WTC11 (cell line): ENCODE measurements at regions not wholly inside any gene's neighbourhood (a gene's known extent, or its start where the extent isn't known, plus 50 kb on each side); places are given as distances from the start of the nearest gene placed in this dataset.

Source experiments
- ATAC-seq: fragments of 200-7000 bp; cut with Tn5 transposase; 2 replicates; pipeline ENCODE4 v1.10.0; 2021; ENCODE audit warnings: mild to moderate bottlenecking, moderate library complexity
- CTCF ChIA-PET: fragments of 300-600 bp; sonication (Branson Sonifier 250); formaldehyde crosslinking; loops from one replicate; lab custom pipeline; 2021; ENCODE audit warnings: antibody characterized with exemption; lab: Charles Lee
- POLR2A ChIA-PET: fragments of 350-600 bp; sonication (Branson Sonifier 250); formaldehyde crosslinking; loops from one replicate; lab custom pipeline; 2021; ENCODE audit warnings: antibody characterized with exemption; lab: Charles Lee
- DNase-seq: peaks from one replicate; pipeline ENCODE4 v3.0.0; 2021; ENCODE audit warnings: low spot score
- H3K27ac Mint-ChIP-seq: 2 replicates; pipeline ENCODE4 v1.8.0; 2021; ENCODE audit warnings: mixed read lengths
- H3K27me3 Mint-ChIP-seq: 2 replicates; pipeline ENCODE4 v1.8.0; 2021; ENCODE audit warnings: low read depth, mild to moderate bottlenecking, moderate library complexity, mixed read lengths
- H3K36me3 Mint-ChIP-seq: 2 replicates; pipeline ENCODE4 v1.8.0; 2021; ENCODE audit warnings: mixed read lengths
- H3K4me1 Mint-ChIP-seq: 2 replicates; pipeline ENCODE4 v1.8.0; 2022; ENCODE audit warnings: mixed read lengths
- H3K4me3 Mint-ChIP-seq: 2 replicates; pipeline ENCODE4 v1.8.0; 2021; ENCODE audit warnings: mild to moderate bottlenecking, moderate library complexity, mixed read lengths
- H3K9me3 Mint-ChIP-seq: 2 replicates; pipeline ENCODE4 v1.8.0; 2021; ENCODE audit warnings: mixed read lengths
- CBFB ChIP-seq: sonication (generic); formaldehyde crosslinking; IDR thresholded peaks from 2 replicates; pipeline ENCODE4 v1.8.1; 2022; ENCODE audit warnings: mild to moderate bottlenecking, low read depth, missing genetic modification reagents
- GTF2I ChIP-seq: fragments of 250-450 bp; sonication (Bioruptor Pico); conservative IDR thresholded peaks from 2 replicates; pipeline ENCODE4 v1.4.0; 2021; ENCODE audit warnings: mild to moderate bottlenecking
- HMGA2 ChIP-seq: fragments of 250-450 bp; sonication (Bioruptor Pico); IDR thresholded peaks from 2 replicates; pipeline ENCODE4 v1.4.0; 2021; ENCODE audit warnings: mild to moderate bottlenecking, moderate library complexity
- JAZF1 ChIP-seq: fragments of 250-450 bp; sonication (Bioruptor Pico); IDR thresholded peaks from 2 replicates; pipeline ENCODE4 v1.9.0; 2021; ENCODE audit warnings: moderate library complexity, mild to moderate bottlenecking, inconsistent platforms
- NFATC4 ChIP-seq: fragments of 250-450 bp; sonication (Bioruptor Pico); IDR thresholded peaks from 2 replicates; pipeline ENCODE4 v1.9.0; 2021; ENCODE audit warnings: mild to moderate bottlenecking
- SMAD4 ChIP-seq: sonication (generic); formaldehyde crosslinking; IDR thresholded peaks from 2 replicates; pipeline ENCODE4 v1.8.0; 2022; ENCODE audit warnings: mild to moderate bottlenecking, missing genetic modification reagents
- TEAD4 ChIP-seq: sonication (generic); formaldehyde crosslinking; IDR thresholded peaks from 2 replicates; pipeline ENCODE4 v1.8.0; 2022; ENCODE audit warnings: mild to moderate bottlenecking, missing genetic modification reagents
- ZNF263 ChIP-seq: sonication (generic); formaldehyde crosslinking; IDR thresholded peaks from 2 replicates; pipeline ENCODE4 v1.8.1; 2022; ENCODE audit warnings: low read depth, mild to moderate bottlenecking, moderate library complexity, missing genetic modification reagents
- TF ChIP-seq, protein P1 (sequence below): sonication (generic); formaldehyde crosslinking; IDR thresholded peaks from 2 replicates; pipeline ENCODE4 v1.8.0; 2022; ENCODE audit warnings: mild to moderate bottlenecking, missing genetic modification reagents
- TF ChIP-seq, protein P2 (sequence below): sonication (generic); formaldehyde crosslinking; IDR thresholded peaks from 2 replicates; pipeline ENCODE4 v1.8.0; 2022; ENCODE audit warnings: mild to moderate bottlenecking, missing genetic modification reagents
- TF ChIP-seq, protein P3 (sequence below): sonication (generic); formaldehyde crosslinking; IDR thresholded peaks from 2 replicates; pipeline ENCODE4 v1.8.1; 2022; ENCODE audit warnings: low read depth, mild to moderate bottlenecking, moderate library complexity, missing genetic modification reagents, borderline replicate concordance
- TF ChIP-seq, protein P4 (sequence below): sonication (generic); formaldehyde crosslinking; IDR thresholded peaks from 2 replicates; pipeline ENCODE4 v1.8.0; 2023; ENCODE audit warnings: missing genetic modification reagents
- TF ChIP-seq, protein P5 (sequence below): sonication (generic); formaldehyde crosslinking; IDR thresholded peaks from 2 replicates; pipeline ENCODE4 v1.8.0; 2022; ENCODE audit warnings: mild to moderate bottlenecking, missing genetic modification reagents
- TF ChIP-seq, protein P6 (sequence below): sonication (generic); formaldehyde crosslinking; IDR thresholded peaks from 2 replicates; pipeline ENCODE4 v1.8.0; 2023; ENCODE audit warnings: mild to moderate bottlenecking, missing genetic modification reagents
- TF ChIP-seq, protein P7 (sequence below): fragments of 250-450 bp; sonication (Bioruptor Pico); IDR thresholded peaks from 2 replicates; pipeline ENCODE4 v1.9.0; 2021; ENCODE audit warnings: mild to moderate bottlenecking, borderline replicate concordance
- TF ChIP-seq, protein P8 (sequence below): fragments of 250-450 bp; sonication (Bioruptor Pico); IDR thresholded peaks from 2 replicates; pipeline ENCODE4 v1.9.0; 2021; ENCODE audit warnings: mild to moderate bottlenecking

DNA sequence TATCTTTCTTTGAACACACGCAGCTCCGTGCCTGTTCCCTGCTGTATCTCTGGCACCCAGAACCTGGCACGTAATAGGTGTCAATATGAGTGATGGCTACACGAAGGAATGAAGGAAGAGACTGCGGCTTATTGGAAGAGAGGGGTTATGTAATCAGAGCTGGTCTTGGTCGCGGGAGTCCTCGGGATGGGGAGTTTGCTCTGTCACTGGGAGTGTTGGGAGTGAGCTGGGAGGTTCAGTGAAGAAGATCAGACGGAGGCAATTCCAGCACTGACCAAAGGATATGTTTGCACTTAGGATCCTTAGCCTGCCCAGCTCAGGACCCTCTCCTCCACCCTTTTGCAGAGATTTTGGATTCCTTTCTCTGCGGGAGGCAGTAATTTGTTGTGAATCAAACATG, 709.1 kb downstream of the PTPRU start:
- Mint-ChIP-seq H3K27ac (no peak overlapping the region), H3K9me3 (no peaks in the 10 kb centered on the region), H3K4me3 (no peak overlapping the region), H3K36me3 (no peaks in the 10 kb centered on the region)
- no peak for DNase-seq
- TF ChIP-seq, protein P1, sequence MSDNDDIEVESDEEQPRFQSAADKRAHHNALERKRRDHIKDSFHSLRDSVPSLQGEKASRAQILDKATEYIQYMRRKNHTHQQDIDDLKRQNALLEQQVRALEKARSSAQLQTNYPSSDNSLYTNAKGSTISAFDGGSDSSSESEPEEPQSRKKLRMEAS (CRISPR knock-in tag) = no peak
- TF ChIP-seq JAZF1 (CRISPR knock-in tag) (no peak), HMGA2 (CRISPR knock-in tag) (no peak), TEAD4 (CRISPR knock-in tag) (no peak), NFATC4 (CRISPR knock-in tag) (no peak)
- TF ChIP-seq, protein P2, sequence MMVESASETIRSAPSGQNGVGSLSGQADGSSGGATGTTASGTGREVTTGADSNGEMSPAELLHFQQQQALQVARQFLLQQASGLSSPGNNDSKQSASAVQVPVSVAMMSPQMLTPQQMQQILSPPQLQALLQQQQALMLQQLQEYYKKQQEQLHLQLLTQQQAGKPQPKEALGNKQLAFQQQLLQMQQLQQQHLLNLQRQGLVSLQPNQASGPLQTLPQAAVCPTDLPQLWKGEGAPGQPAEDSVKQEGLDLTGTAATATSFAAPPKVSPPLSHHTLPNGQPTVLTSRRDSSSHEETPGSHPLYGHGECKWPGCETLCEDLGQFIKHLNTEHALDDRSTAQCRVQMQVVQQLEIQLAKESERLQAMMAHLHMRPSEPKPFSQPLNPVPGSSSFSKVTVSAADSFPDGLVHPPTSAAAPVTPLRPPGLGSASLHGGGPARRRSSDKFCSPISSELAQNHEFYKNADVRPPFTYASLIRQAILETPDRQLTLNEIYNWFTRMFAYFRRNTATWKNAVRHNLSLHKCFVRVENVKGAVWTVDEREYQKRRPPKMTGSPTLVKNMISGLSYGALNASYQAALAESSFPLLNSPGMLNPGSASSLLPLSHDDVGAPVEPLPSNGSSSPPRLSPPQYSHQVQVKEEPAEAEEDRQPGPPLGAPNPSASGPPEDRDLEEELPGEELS (CRISPR knock-in tag) = no peak
- TF ChIP-seq, all 79 proteins: peak for 0
- ChIA-PET POLR2A (no interaction called here), CTCF (interaction anchor here (0.8 to 2.4 kb wide), 4 partner anchors 46 to 152 kb away, joined by 3 to 9 read pairs (median 4); no protein-coding TSS in a partner anchor)
- peak; percentile 30 for ATAC-seq
- Mint-ChIP-seq H3K27me3 (peaks cover 2% of the 10 kb centered on the region), H3K4me1 (peaks cover 38% of the 10 kb centered on the region)

DNA sequence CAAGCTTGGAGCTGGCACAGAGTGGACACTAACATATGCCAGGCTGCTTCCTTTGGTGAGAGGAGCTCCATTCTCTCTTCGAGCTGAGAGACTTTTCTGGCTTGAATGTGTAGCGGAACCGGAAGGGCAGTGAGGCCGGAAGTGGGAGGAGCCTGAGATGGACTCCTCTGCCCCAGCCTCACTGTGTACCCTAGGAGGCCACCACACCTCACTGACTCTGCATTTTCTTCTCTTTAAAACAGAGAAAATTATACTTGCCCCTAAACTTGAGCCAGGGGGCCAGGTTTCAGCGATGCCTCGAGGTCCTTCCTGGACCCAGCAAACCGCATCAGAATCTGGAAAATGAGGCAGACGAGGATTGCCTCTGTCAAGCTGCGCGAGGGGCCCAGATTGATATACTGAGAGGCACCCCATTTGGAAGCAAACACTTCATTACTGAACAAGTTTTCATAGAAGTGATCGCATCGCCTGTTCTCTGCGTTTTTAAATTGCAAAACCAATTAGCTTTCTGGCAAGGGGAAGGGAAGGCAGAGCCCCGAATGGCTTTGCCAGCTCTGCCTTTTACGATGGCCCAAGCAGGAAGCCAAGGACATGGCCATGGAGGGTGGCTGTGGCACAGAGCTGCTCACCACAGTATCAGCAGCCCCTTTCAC, 708.1 kb downstream of the PTPRU start:
- ATAC-seq = no peak
- CTCF ChIA-PET = interaction anchor here (0.8 to 2.4 kb wide), 3 partner anchors 68 to 151 kb away, joined by 3 to 9 read pairs (median 4); no protein-coding TSS in a partner anchor

More for the DNA sequence above, 708.1 kb downstream of the PTPRU start:
- Mint-ChIP-seq H3K9me3 (no peaks in the 10 kb centered on the region), H3K27ac (no peak overlapping the region), H3K36me3 (no peaks in the 10 kb centered on the region), H3K4me1 (peaks cover 38% of the 10 kb centered on the region), H3K4me3 (no peak overlapping the region), H3K27me3 (peaks cover 2% of the 10 kb centered on the region)
- no peak for DNase-seq
- POLR2A ChIA-PET = no interaction called here
- TF ChIP-seq, protein P3, sequence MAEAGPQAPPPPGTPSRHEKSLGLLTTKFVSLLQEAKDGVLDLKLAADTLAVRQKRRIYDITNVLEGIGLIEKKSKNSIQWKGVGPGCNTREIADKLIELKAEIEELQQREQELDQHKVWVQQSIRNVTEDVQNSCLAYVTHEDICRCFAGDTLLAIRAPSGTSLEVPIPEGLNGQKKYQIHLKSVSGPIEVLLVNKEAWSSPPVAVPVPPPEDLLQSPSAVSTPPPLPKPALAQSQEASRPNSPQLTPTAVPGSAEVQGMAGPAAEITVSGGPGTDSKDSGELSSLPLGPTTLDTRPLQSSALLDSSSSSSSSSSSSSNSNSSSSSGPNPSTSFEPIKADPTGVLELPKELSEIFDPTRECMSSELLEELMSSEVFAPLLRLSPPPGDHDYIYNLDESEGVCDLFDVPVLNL (CRISPR knock-in tag) = no peak
- TF ChIP-seq JAZF1 (CRISPR knock-in tag) = no peak
- TF ChIP-seq, protein P4, sequence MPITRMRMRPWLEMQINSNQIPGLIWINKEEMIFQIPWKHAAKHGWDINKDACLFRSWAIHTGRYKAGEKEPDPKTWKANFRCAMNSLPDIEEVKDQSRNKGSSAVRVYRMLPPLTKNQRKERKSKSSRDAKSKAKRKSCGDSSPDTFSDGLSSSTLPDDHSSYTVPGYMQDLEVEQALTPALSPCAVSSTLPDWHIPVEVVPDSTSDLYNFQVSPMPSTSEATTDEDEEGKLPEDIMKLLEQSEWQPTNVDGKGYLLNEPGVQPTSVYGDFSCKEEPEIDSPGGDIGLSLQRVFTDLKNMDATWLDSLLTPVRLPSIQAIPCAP (CRISPR knock-in tag) = no peak
- TF ChIP-seq, protein P5, sequence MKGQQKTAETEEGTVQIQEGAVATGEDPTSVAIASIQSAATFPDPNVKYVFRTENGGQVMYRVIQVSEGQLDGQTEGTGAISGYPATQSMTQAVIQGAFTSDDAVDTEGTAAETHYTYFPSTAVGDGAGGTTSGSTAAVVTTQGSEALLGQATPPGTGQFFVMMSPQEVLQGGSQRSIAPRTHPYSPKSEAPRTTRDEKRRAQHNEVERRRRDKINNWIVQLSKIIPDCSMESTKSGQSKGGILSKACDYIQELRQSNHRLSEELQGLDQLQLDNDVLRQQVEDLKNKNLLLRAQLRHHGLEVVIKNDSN (CRISPR knock-in tag) = no peak
- TF ChIP-seq CBFB (CRISPR knock-in tag) = no peak
- TF ChIP-seq, protein P6, sequence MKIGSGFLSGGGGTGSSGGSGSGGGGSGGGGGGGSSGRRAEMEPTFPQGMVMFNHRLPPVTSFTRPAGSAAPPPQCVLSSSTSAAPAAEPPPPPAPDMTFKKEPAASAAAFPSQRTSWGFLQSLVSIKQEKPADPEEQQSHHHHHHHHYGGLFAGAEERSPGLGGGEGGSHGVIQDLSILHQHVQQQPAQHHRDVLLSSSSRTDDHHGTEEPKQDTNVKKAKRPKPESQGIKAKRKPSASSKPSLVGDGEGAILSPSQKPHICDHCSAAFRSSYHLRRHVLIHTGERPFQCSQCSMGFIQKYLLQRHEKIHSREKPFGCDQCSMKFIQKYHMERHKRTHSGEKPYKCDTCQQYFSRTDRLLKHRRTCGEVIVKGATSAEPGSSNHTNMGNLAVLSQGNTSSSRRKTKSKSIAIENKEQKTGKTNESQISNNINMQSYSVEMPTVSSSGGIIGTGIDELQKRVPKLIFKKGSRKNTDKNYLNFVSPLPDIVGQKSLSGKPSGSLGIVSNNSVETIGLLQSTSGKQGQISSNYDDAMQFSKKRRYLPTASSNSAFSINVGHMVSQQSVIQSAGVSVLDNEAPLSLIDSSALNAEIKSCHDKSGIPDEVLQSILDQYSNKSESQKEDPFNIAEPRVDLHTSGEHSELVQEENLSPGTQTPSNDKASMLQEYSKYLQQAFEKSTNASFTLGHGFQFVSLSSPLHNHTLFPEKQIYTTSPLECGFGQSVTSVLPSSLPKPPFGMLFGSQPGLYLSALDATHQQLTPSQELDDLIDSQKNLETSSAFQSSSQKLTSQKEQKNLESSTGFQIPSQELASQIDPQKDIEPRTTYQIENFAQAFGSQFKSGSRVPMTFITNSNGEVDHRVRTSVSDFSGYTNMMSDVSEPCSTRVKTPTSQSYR = no peak
- TF ChIP-seq GTF2I (CRISPR knock-in tag) = no peak
- TF ChIP-seq SMAD4 (CRISPR knock-in tag) = no peak
- TF ChIP-seq ZNF263 = no peak
- TF ChIP-seq, protein P7, sequence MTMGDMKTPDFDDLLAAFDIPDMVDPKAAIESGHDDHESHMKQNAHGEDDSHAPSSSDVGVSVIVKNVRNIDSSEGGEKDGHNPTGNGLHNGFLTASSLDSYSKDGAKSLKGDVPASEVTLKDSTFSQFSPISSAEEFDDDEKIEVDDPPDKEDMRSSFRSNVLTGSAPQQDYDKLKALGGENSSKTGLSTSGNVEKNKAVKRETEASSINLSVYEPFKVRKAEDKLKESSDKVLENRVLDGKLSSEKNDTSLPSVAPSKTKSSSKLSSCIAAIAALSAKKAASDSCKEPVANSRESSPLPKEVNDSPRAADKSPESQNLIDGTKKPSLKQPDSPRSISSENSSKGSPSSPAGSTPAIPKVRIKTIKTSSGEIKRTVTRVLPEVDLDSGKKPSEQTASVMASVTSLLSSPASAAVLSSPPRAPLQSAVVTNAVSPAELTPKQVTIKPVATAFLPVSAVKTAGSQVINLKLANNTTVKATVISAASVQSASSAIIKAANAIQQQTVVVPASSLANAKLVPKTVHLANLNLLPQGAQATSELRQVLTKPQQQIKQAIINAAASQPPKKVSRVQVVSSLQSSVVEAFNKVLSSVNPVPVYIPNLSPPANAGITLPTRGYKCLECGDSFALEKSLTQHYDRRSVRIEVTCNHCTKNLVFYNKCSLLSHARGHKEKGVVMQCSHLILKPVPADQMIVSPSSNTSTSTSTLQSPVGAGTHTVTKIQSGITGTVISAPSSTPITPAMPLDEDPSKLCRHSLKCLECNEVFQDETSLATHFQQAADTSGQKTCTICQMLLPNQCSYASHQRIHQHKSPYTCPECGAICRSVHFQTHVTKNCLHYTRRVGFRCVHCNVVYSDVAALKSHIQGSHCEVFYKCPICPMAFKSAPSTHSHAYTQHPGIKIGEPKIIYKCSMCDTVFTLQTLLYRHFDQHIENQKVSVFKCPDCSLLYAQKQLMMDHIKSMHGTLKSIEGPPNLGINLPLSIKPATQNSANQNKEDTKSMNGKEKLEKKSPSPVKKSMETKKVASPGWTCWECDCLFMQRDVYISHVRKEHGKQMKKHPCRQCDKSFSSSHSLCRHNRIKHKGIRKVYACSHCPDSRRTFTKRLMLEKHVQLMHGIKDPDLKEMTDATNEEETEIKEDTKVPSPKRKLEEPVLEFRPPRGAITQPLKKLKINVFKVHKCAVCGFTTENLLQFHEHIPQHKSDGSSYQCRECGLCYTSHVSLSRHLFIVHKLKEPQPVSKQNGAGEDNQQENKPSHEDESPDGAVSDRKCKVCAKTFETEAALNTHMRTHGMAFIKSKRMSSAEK (CRISPR knock-in tag) = no peak
- TF ChIP-seq, protein P8, sequence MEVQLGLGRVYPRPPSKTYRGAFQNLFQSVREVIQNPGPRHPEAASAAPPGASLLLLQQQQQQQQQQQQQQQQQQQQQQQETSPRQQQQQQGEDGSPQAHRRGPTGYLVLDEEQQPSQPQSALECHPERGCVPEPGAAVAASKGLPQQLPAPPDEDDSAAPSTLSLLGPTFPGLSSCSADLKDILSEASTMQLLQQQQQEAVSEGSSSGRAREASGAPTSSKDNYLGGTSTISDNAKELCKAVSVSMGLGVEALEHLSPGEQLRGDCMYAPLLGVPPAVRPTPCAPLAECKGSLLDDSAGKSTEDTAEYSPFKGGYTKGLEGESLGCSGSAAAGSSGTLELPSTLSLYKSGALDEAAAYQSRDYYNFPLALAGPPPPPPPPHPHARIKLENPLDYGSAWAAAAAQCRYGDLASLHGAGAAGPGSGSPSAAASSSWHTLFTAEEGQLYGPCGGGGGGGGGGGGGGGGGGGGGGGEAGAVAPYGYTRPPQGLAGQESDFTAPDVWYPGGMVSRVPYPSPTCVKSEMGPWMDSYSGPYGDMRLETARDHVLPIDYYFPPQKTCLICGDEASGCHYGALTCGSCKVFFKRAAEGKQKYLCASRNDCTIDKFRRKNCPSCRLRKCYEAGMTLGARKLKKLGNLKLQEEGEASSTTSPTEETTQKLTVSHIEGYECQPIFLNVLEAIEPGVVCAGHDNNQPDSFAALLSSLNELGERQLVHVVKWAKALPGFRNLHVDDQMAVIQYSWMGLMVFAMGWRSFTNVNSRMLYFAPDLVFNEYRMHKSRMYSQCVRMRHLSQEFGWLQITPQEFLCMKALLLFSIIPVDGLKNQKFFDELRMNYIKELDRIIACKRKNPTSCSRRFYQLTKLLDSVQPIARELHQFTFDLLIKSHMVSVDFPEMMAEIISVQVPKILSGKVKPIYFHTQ (CRISPR knock-in tag) = no peak
